ENCODE measurements at regions not wholly inside any gene's neighbourhood (a gene's known extent, or its start where the extent isn't known, plus 50 kb on each side); places are given as distances from the start of the nearest gene placed in this dataset.

DNA sequence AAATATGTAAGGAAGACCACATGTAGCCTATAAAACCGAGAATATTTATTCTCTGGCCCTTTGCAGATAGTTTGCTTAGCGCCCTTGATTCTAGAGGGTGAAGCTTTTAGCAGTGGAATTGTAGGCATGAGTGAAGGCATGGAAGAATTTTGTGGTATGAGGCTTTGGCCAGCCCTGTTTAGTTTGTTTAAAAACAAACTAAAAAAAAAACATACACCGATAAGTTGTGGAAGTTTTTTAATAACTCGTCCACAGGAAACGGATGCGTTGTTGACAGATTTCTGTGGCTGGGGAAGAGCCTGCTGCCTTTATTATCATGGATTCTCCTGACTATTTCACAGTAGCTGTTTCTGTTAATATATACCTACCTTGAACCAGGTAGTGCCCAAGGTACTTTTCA is 194.7 kb upstream of the LNX1 start:
- TF ChIP-seq, protein P1, sequence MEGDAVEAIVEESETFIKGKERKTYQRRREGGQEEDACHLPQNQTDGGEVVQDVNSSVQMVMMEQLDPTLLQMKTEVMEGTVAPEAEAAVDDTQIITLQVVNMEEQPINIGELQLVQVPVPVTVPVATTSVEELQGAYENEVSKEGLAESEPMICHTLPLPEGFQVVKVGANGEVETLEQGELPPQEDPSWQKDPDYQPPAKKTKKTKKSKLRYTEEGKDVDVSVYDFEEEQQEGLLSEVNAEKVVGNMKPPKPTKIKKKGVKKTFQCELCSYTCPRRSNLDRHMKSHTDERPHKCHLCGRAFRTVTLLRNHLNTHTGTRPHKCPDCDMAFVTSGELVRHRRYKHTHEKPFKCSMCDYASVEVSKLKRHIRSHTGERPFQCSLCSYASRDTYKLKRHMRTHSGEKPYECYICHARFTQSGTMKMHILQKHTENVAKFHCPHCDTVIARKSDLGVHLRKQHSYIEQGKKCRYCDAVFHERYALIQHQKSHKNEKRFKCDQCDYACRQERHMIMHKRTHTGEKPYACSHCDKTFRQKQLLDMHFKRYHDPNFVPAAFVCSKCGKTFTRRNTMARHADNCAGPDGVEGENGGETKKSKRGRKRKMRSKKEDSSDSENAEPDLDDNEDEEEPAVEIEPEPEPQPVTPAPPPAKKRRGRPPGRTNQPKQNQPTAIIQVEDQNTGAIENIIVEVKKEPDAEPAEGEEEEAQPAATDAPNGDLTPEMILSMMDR (IDR thresholded peaks at IDR 0.05), result no peak
- no peak for DNase-seq (ENCODE audit: low spot score)
- Histone ChIP-seq H3K27ac (no peak overlapping the region), H3K4me3 (no peak overlapping the region)

DNA sequence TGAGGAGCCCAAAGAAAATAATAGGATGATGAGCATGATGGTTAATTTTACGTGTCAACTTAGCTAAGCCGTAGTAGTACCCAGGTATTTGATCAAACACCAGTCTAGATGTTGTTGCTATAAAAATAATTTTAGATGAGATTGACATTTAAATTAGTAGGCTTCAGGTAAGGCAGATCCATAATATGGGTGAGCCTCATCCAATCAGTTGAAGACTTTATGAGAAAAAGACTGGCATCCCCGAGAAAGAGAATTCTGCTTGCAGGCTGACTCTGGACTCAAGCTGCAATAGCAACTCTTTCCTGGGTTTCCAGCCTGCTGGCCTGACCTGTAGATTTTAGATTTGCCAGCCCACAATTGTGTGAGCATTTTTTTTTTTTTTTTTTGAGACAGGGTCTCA is 192.8 kb upstream of the LNX1 start:
- H3K4me3 ChIP-seq, result no peak overlapping the region
- no peak for DNase-seq (ENCODE audit: low spot score)
- TF ChIP-seq, protein P1 (IDR thresholded peaks at IDR 0.05), result no peak
- no peak overlapping the region for H3K27ac ChIP-seq

DNA sequence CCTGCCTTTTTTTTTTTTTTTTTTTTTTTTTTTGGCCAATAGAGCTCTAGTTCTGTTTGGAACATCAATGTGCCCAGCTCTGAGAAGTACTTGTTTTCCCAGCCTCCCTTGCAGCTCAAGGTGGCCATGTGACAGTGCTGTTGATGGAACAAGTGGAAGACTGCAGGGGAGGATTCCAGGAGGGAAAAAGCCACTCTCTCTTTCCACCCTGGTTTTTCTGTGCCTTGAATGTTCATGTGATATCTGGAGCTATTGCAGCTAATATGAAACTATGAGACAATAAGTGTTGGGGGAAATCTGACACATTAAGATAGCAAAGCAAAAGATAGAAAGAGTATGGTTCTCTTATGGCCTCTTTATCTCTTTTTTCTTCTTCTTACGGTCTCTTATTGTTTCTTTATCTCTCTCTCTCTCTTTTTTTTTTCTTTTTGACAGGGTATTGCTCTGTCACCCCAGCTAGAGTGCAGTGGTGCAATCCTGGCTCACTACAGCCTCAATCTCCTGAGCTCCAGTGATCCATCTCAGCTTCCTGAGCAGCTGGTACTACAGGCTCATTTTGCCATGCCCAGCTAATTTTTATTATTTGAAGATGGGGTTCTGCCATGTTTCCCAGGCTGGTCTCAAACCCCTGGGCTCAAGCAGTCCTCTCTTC is 192.0 kb upstream of the LNX1 start:
- H3K27ac ChIP-seq, result no peak overlapping the region
- no peak for DNase-seq (ENCODE audit: low spot score)
- TF ChIP-seq, protein P1 (IDR thresholded peaks at IDR 0.05), result no peak
- no peak overlapping the region for H3K4me3 ChIP-seq

DNA sequence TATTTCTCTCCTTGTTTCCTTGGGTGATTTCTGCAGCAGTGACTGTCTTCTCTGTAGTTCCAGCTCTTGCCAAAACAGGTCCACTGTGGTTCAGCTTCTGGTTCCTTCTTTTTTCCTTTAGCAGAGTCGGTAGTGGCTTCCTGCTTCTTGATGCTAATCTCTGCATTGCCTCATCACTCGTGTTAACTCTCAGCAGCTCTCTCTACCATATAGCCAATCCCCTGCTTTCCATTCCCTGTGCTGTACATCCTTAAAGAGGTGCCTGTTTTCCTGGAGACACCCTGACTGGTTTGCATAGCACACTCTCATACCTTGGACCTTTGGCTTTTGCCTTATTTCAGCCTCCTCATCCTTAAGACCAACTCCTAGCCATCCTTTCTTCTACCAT is 191.2 kb upstream of the LNX1 start:
- H3K27ac ChIP-seq, result no peak overlapping the region
- TF ChIP-seq, protein P1 (IDR thresholded peaks at IDR 0.05), result no peak
- H3K4me3 ChIP-seq, result no peak overlapping the region
- DNase-seq (ENCODE audit: low spot score), result no peak

DNA sequence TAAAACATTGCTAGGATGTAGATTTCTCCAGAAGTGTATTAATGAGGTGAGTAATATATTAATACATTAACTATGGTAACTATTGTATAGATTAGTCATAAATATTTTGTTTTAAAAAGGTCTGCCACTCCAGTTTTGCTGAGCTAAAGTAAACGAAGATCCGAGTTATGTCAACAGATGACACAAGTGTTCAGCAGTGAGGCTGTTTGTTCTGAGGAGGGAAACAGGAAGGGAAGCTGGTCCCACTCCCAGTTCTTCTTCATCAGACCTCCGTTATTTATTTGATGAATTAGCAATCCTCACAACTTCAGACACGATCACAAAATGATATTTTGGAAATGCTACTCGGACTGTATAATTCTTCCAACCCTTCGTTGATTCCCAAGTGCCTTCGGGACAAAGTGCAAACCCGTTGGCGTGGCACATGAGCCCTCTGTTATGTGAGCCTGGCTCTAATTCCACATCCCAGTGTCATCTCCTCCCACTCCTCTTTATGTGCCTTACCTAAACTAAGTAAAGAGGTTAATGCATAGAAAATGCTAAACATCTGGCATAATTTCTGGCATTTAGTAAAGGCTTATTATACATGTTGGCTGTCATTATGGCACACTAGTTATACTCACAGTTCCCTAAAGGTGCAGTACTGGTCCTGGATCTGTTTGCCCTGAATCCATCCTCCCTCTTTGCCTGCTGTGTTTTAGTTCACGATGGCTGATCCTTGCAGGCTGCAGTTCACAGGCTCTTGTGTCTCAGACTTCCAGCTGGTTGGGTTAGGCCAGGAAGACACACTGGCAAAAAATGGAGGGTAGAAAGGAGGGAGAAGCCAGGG is 190.6 kb upstream of the LNX1 start:
- Histone ChIP-seq H3K4me3 (no peak overlapping the region), H3K27ac (no peak overlapping the region)
- TF ChIP-seq, protein P1 (IDR thresholded peaks at IDR 0.05), result no peak
- no peak for DNase-seq (ENCODE audit: low spot score)

DNA sequence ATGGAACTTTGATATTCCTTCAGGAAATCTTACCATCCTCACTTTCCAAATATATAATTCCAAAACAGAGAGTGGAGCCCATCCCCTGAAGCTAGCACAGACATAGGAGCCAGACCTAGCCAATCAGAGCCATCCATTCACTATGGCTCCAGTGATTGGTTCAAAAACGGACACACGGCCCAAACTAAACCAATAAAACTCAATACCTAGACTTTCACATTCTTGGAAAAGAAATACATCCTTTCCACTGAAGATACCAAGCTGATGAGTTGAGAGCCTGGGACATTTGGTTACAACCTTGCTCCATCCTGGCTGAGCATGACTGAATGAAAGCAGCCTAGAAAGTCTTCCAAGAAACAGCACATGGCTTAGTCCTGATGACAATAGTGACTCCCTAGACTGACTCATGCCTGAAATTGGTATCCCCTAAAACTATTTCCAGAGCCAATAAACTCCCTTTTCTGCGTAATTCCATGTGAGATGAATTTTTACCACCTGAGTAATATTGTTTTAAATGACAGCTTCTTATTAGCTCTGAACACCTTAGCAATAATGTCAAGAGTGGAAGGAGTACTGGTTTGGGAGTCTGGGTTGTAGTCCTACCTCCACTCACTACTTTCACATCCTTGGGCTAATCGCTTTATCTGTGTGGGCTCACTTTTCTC is 189.6 kb upstream of the LNX1 start:
- Histone ChIP-seq H3K27ac (no peak overlapping the region), H3K4me3 (no peak overlapping the region)
- DNase-seq (ENCODE audit: low spot score), result no peak
- TF ChIP-seq, protein P1 (IDR thresholded peaks at IDR 0.05), result no peak
